ENCODE measurements at regions not wholly inside any gene's neighbourhood (a gene's known extent, or its start where the extent isn't known, plus 50 kb on each side); places are given as distances from the start of the nearest gene placed in this dataset.
"Not testable (repeated sequence)": the region's sequence is repeated elsewhere in the genome, so short reads cannot be mapped to it uniquely, and the experiment has no call there.

DNA sequence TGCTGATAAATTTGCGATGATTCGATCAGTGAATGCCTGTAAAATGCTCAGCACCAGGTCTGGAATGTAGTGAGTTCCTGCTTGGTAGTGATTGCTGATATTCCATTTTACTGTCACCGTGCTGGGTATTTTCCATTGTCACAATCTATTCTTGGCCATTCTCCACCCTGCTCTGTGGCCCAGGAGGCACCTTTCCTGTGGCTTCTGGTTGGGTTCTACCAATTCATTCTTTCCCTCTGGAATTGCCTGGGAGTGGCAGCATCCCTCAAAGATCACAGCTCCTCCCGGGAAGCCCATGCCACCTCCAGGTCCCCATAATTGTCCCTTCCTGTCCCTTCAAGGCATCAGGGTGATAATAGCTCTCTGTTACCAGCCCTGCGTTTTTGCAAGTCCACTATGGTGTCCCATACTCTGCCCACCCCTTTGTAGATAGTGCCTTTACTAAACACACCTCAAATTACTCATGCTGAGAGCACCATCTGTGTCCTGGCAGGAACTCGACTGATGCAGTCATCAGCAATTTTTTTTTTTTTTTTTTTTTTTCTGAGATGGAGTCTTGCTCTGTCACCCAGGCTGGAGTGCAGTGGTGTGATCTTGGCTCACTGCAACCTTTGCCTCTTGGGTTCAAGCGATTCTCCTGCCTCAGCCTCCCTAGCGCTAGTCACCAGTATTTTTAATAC is 177.8 kb upstream of the PROK2 start:
- DNase-seq = no peak

- no peak for DNase-seq
Measured at GRCh38 chr3:71961891-71962290, 176.9 kb upstream of the PROK2 start.

GRCh38 chr3:71961378-71961777 is 176.4 kb upstream of the PROK2 start:
- no peak for DNase-seq

DNA sequence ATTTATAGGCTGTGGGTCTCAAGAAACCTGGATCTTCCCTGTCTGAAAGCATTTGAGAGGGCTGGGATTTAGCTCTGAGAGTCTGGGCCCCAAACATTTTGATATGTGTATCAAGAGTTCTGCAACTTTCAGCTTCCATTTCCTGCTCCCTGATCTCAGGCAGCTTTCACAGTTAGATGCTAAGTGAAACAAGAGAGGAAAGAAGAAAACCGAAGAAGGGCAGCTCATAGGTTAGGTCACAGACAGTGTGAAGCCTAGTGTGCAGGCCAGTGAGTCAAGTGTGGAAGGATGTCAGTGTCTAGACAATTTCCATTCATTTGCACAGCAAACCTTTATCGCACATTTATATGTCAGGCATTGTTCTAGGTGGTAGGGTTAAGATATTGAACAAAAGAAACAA is 173.6 kb upstream of the PROK2 start:
- no peak for DNase-seq

GRCh38 chr3:71956716-71957115 is 171.8 kb upstream of the PROK2 start:
- no peak for DNase-seq

DNA sequence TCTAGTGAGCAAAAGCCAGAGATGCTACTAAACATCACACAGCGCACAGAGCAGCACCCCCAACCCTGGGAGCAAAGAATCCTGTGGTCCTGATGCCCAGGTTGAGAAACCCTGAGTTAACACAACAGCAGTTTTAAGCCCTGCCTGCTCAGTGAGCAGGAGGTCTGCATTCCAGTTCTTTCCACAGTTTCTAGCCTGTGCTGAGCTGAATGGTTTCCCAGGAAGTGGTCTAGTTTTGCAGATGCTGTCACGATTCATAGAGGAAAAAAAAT is 171.1 kb upstream of the PROK2 start:
- DNase-seq = no peak

GRCh38 chr3:71955240-71956068 is 170.5 kb upstream of the PROK2 start:
- no peak for DNase-seq

DNA sequence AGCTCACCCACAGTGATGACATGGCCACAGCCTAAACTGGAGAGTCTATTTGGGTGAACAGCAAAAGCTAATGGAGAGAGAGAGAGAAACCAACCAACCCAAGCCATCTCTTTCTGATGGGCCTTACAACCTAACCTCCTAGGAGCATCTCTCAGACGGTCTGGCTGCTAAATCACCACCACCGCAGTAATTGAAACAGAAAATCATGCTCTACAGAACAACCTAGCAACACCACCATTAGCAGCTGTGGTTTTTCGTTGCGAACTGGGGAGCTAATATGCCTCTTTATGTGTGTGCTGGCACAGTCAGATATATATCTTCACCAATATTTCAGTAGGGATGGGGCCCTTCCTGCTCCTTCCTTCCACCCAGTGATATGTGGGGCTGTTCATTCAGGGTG is 166.9 kb upstream of the PROK2 start:
- DNase-seq = no peak

GRCh38 chr3:71951361-71951760 is 166.4 kb upstream of the PROK2 start:
- no peak for DNase-seq

- DNase-seq = no peak
Measured at GRCh38 chr3:71949442-71949841, 164.5 kb upstream of the PROK2 start.

DNA sequence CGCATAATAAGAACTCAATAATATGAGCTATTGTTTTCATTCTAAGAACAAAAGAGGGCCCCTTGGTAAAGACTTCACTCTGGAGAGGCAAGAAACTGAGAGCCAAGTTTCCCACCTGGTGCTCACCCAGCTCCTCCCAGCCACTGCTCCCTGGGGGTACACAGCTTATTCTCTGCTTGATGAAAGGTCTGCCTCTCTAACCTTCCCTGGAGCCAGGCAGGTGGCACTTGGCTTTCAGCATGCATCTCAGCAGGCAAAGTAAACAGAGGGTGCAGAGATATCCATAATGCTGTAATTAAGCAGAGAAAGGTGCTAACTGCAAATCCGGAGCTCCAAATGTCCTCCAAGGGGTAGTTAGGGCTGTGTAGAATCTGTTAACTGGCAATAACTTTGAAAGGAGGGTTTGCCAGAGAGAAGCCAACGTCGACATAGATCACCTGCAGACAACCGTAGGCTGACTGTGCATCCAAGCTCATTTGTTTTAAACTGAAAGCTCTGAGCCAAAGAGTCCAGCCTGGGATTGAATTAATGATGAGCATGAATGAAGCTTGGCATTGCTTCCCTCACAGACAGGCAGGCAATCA is 159.6 kb upstream of the PROK2 start:
- no peak for DNase-seq

GRCh38 chr3:71942432-71943187 is 157.7 kb upstream of the PROK2 start:
- no peak for DNase-seq

DNA sequence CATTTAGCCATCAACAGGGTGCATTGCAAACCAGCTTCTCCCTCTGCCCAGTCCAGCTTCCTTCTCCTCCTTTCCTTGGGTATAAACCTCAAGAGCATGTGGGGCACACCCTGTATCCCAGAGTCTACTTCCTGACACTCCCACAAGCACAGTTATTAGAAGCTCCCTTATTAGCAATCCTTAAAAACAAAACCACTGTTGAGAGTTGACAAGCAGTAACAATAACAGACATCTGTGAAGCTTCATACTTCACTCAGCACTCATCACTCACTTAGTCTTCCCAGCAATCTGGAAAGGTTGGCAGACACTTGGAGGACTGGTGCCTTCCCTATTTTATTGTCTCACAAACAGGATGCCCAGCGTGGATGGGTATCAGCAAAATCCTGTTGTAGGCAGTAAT is 155.5 kb upstream of the PROK2 start:
- DNase-seq = no peak

GRCh38 chr3:71938081-71938480 is 153.1 kb upstream of the PROK2 start:
- DNase-seq = not testable (repeated sequence)

DNA sequence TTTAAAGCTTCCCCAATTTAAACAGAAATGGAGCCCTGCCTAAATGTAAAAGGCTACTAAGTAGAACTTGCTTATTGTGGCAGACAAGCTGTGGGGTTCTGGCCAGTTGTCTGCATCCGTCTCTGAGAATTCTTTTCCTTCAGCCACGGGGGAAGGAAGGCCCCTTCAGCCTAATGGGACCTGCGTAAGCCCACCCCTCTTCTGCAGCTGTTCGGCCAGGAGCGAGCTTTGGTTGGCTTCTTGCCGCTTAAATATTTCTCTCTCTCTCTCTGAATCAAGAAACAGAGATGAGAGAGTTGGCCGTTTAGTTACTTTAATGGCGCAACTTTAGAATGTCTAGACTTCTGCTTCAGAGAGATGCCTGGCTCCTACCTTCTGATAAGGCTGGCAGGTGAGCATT is 151.7 kb upstream of the PROK2 start:
- no peak for DNase-seq

GRCh38 chr3:71934520-71935270 is 149.7 kb upstream of the PROK2 start:
- no peak for DNase-seq

DNA sequence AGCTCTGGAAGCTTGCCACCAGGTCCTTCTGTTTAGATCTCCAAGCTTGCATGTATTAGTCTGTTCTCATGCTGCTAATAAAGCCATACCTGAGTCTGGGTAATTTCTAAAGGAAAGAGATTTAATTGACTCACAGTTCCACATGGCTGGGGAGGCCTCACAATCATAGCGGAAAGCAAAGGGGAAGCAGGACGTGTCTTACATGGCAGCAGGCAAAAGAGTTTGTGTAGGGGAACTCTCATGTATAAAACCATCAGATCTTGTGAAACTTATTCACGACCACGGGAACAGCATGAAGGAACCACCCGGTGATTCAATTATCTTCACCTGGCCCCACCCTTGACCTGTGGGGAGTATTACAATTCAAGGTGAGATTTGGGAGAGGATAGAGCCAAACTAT is 147.0 kb upstream of the PROK2 start:
- DNase-seq = no peak

DNA sequence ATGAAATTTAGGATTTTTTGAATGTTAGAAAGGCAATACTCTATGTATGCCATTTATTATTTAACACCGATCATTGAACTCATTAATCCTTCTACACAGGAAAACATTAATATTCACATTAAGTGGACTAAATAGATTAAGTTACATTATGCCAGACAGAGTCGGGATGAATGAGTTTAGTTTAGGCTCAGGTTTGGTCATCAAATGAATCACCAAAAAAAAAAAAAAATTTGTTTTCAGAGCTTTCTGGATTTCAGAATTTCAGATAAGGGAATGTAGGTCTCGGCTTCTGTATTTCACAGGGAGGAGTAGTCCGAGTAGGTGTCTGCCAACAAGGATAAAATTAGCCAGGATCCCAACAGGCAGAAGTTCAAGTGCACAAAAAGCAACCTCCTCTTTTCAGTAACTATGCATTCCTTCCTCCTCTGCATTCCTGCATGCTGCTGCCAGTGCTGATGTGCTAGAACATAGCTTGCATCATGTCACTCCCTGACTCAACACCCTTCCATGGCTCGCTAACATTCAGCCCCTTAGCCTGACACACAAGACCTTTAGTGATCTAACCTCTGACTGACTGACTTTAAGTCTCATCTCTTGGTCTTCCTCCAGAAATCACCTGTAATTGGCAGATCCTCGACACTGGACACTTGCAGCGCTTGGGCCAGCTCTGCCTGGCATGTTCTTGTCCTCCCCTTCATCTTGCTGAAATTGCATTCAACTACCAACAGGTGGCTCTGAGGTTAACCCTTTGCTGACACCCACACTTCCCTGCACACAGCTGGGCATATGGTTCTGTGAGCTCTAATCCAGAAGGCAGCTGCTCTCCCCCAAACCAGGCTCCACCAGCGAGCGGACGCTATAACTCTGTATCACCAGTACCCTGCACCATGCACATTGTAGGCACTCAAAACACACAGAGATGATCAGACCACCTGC is 145.4 kb upstream of the PROK2 start:
- DNase-seq = no peak

- no peak for DNase-seq
Measured at GRCh38 chr3:71928212-71928611, 143.3 kb upstream of the PROK2 start.

- DNase-seq = no peak
Measured at GRCh38 chr3:71927505-71928066, 142.6 kb upstream of the PROK2 start.

DNA sequence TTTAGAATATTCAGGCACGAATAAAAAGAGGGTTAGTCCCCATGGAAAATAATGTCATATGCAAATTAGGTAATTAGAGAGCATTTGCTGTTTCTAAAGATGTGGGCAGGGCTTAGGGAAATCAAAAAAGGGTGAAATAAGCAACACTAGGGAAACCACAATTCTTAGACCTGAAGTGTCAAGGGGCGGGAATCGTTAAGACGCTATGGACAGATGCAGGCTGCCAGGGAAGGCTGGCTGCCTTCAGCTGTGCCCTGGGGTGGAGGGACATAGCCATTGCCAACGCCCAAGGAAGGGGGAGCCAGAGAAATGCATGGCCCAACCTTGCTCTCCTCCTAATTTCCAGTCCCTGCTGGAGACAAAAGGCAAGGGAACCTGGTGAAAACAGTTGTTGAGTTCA is 141.7 kb upstream of the PROK2 start:
- DNase-seq = no peak

DNA sequence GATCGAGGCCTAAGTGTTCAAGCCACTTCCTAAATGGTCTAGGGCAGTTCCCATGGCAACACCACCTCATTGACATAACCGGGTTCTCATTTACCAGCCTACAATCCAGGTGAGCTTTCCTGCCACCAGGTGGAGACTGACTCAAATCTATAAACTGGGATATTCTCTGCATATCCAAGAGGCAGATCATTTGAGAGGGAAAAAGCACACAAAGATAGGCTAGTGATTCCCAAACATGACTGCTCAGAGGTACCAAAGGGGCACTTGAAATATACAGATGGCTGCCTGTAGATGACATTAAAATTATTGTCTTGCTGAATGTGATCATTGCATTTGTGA is 141.3 kb upstream of the PROK2 start:
- DNase-seq = no peak
